GM18508 (cell line): ENCODE measurements at regions not wholly inside any gene's neighbourhood (a gene's known extent, or its start where the extent isn't known, plus 50 kb on each side); places are given as distances from the start of the nearest gene placed in this dataset.
"Not testable (repeated sequence)": the region's sequence is repeated elsewhere in the genome, so short reads cannot be mapped to it uniquely, and the experiment has no call there.

Experiments used
- ATAC-seq: cut with Tn5 transposase; IDR thresholded peaks from one replicate; pipeline ENCODE4 v1.9.1; 2021; ENCODE audit warnings: moderate number of reproducible peaks; ENCODE audit not compliant: insufficient read depth, unreplicated experiment

DNA sequence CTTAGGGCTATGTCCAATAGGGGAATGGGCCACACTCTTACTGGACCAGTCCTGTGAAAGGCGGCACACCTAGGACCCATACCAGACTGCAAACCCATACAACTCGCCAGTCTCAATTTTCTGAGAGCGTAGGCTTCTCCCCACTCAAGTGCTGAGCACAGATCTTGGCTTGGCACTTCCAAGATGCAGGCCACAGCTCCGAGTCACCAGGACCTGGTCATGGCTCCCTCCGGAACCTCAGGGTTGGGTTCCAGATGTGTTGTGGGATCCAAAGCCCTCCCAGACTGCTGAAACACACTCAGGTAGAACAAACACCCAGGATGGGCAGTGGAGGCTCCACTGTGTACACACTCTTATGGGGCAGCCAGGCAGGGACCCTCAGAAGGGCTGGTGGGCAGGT is 103.3 kb downstream of the TMEM144 start:
- no peak for ATAC-seq

DNA sequence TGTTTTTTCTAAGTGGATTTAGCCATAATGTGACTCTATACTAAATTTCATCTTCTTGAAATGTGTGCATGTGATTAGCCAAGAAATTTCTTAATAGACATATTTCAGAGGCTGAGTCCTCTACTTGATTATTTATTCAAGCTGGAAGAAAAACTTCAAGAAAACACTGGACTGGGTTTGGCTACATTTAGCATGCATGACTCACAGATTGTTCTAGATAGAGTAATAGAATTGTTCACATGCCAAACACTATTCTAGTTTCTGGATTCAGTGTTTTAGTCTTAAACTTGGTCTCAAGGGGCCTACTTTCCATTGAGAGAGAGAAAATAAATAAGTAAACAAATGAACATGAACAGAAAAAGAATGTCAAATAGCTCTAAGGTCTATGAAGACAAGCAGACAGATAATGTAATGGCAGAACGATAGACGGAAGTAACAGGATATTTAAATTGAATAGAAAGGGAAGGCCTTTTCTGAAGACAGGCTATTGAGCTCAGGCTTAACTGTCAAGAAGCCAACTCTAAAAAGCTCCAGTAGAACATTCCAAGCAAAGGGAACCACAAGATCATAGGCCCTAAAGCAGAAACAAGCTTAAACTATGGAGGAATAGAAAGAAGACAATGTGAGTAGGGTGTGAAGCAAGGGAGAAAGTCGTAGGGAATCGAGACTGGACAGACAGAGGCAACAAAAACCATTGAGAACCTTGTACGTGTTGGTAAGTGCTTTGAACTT is 104.6 kb downstream of the TMEM144 start:
- ATAC-seq, result no peak

DNA sequence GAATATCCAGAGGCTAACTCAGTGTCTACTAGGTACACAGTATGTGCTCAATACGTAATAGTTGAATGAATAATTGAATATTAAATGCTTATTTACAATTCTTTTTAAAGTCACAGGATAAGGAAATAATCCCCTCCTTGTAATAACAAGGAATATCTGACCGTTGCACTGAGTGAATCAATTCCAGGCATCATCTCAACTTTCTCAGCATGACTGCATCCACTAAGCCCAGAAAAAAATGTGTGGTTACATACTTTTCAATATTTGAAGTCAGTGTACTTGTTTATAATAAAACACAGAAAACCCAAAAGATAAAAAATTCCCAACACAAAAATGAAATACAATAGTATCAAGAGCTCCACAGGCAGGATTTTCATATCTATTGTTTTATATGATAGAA is 105.4 kb downstream of the TMEM144 start:
- ATAC-seq, result no peak

DNA sequence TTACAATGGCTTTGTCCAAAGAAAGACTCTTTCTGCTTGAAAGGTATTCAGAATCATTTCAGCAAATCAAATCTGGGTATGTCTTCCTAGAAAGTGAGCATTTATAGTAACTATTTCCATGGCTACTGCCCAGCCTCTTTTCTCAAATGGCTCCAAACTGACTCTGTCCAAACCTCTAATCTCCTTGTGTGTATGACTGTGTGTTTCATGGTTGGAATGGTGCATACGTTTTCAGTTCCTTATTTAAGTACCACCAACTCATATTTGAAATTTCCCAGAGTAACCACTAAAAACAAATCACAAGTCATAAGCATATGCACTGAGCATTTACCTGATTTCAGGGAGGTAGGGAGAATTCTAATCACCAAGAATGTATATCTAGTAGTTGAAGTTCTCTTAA is 106.0 kb downstream of the TMEM144 start:
- peak; percentile 73 for ATAC-seq

DNA sequence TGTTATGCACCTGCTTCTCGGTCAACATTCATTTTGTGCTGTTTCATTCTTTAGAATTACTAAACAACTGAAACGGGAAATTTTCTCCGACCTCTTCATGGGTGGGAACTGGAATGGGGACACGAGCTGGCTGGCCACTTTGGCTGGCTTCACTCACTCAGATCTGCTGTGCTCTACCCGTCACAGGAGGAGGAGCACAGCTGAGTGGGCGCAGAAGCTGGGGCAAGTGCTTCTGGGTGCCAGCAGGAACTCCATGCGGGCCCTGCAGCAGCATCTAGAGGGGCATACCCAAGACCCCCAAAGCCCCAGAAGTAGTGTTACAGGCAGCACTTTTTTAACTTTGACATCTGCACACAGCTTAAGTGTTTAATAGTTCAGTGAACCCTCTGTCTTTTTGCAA is 109.6 kb downstream of the TMEM144 start:
- no peak for ATAC-seq

DNA sequence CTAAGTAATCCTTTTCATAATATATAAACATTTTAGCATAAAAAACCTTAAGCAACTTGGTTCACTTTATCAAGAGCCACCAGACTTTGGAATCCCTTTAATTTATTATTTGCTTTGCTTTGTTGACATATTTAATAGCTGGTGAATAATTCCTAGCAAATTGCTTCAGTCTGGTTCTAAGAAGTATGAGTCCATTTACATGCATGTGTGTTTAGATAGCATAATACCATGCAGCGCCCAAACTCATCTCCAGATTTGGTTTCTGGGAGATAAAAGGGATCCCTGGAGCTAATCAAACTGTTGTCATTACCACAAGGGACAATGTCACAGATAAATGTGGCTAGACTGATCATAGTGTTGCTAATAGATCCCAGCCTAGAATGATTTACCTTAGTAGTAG is 111.8 kb downstream of the TMEM144 start:
- ATAC-seq, result no peak

DNA sequence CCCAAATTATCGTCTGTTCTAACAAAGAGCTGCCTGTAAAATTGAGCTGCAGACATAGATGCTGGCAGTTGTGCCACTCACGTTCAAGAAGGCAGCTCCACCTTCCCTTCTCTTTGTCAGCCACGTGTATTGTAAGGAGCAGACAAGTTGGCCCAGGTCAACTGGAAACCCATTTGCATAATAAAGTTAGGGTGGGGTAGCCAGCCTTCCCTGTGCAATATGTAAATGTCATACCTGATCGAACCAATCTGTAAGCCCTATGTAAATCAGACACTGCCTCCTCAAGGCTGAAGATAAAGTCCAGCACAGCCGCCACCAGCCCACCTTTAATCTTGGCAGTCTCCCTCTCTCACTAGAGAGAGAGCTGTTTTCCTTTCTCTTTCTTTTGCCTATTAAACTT is 117.2 kb downstream of the TMEM144 start:
- ATAC-seq, result no peak

DNA sequence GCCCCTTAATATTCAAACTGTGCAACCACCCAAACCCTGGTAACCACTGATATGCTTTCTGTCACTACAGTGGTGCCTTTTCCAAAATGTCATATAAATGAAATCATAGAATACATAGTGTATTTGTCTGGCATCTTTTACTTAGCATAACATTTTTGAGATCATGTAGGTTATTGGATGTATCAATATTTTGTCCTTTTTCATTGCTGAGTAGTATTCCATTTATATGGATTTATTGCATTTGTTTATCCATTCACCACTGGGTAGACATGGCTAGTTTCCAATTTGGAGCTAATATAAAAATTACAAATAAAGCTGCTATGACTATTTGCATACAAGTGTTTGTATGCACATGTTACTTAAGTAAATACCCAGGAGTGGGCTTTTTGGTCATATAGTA is 121.6 kb downstream of the TMEM144 start:
- ATAC-seq, result no peak

DNA sequence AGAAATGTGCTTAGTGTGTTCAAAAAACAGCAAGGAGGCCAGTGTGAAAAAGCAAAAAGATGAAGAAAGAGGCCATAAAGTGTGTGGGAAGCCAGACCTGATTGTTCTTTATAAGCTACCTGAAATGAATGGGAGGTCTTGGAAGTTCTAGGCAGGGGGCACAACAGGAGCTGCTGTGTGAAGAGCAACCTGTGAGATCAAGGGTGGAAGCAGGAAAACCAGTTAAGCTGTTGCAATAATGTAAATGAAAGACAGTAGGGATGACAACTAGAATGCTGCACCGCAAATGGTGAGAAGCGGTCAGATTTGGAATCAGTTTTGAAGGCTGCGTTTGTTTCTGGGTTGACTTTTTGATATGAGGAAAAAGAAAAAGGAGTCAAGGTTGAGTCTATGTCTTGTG is 123.5 kb downstream of the TMEM144 start:
- no peak for ATAC-seq

DNA sequence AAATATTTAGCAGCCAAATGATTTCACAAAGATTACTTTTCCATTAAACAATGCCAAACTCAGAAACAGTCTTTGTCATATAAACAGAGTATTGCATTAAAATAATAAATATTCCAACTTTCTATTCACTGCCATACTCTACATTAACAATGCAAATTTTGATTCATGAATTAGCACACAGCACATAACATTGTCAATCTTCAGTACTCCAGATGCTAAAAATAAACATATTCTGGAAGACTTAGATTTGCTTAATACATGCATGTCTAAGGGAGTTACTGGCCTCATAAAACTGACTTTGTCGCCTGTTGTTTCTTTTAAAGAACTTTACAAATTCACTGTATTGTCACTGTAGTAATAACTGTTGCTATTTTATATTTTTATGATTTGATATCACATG is 131.6 kb downstream of the TMEM144 start:
- no peak for ATAC-seq

DNA sequence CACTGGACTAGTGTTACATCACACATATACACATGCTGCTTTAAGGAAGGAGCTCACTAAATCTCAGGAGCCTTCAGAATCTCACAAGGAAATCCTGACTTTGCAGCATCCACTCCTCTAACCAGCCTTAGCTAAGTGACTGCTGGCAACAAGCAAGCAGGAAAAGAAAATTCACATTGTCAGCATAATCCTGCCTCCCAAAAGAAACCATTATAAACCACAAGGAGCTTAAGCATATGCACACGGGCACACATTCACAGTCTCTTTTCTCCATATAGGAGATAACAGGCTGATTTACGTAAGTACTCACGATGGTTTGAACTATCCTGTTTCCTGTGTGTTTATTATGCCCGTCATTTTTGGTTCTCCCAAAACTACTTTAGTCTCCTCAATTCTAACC is 136.3 kb downstream of the TMEM144 start:
- ATAC-seq, result no peak

DNA sequence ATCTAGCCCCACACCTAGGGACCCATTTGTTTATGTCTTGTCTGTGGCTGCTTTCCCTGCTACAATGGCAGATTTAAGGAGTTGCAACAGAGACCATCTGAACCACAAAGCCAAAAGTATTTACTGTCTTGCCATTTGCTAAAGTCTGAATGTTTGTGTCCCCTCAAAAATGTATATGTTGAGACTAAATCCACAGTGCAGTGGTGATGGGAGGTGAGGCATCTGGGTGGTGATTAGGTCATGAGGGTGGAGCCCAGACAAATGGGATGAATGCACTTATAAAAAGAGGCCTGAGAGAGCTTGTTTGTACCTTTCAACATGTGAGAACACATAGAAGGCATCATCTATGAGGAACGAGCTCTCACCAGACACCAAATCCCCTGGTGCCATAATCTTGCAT is 137.3 kb downstream of the TMEM144 start:
- ATAC-seq, result no peak

DNA sequence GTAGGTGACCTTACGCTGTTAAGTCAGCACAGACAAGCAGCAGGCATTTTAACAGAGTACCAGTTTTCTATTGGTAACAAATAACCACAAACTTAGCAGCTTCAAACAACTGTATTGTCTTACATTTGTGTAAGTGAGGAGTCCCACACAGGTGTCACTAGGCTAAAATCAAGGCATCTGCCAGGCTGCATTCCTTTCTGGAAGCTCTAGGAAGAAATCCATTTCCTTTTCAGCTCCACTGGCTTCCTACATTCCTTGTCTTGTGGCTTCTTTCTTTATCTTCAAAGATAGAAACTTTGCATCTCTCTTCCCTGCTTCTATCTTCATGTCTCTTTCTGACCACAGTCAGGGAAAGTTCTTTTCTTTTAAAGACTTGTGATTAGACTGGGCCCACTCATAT is 139.9 kb downstream of the TMEM144 start:
- no peak for ATAC-seq

DNA sequence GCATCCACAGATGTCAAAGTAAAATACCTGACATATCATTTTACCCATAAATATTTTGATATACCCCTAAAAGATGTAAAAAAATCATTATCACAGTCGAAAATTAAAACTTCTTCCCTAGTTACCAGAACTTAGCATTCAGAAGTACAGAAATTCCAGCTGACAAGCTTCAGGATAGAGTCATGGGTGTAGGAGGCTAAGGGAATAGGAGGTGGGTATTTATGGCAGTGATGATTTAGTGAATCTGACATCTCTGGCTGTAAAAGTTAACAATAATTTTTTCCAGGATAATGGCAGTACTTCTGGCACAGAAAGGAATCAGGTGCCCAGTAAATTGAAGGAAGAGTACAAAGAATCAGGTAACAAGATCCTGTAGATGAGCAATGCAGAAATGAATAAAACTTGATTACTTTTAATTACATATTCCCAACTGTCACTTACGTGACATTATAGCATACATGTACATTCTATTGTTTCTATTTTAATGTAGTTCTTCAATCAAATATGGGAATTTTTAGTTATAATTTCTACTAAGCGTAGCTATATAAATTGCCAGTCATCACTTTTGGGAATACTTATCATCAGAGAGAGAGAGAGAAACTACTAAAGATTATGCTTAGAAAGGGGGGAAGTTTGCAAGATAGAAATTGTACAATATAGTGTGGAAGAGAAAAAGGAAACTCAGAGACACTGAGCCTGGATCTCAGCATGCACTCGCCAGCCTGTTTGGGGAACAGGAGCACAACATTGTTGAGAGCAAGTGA is 143.4 kb downstream of the TMEM144 start:
- no peak for ATAC-seq

DNA sequence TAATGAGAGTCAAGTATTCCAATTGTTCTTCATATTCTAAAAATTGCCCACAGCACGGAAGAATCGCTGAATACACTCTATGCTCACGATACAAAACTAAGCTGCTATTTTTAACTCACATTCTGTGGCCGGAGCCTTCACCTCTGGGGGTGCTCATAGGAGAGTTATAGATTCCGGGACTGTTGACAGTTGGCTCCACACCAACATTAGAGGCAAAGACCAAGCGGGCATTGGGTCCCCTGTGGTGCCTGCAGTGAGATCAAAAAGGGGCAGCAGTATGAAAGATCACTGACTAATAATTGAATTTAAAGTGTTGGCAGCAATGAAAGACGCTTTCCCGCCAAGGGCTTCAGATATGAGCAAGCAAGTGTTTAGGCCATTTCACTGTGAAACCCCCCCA is 146.0 kb downstream of the TMEM144 start:
- no peak for ATAC-seq

DNA sequence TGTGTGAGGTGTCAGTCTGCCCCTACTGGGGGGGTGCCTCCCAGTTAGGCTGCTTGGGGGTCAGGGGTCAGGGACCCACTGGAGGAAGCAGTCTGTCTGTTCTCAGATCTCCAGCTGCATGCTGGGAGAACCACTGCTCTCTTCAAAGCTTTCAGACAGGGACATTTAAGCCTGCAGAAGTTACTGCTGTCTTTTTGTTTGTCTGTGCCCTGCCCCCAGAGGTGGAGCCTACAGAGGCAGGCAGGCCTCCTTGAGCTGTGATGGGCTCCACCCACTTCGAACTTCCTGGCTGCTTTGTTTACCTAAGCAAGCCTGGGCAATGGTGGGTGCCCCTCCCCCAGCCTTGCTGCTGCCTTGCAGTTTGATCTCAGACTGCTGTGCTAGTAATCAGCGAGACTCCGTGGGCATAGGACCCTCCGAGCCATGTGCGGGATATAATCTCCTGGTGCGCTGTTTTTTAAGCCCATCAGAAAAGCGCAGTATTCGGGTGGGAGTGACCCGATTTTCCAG is 153.7 kb upstream of the RXFP1 start:
- ATAC-seq, result not testable (repeated sequence)

DNA sequence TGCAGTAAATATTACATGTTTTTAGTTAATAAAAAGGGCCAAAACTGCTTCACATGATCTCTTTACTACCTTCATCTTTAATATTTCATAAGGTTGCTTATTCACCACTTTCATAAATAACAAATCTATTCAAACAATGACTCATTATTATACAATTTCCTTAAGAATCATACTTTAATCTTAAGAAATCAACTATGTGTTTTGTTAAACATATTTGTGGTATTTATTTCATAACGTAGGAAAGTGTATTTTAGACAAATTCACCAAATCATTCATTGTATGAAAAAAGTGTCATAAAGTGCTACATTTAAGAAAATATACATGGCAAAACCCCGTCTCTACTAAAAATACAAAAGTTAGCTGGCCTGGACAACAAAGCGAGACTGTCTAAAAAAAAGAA is 150.5 kb upstream of the RXFP1 start:
- ATAC-seq, result no peak

DNA sequence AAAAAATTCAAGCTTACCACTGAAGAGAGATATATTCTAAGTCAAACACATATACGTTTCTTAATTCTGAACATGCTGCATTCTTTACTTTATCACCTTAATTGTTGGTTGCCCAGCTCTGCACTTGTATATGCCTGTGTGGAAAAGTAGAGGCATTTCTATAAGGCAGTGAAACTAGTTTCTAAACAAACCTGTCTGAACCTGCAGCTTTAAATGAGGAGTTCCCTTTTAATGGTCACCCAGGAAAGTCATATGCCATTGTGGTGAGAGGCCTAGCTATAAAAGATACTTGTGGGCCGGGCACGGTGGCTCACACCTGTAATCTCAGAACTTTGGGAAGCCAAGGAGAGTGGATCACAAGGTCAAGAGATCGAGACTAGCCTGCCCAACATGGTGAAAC is 147.4 kb upstream of the RXFP1 start:
- no peak for ATAC-seq

DNA sequence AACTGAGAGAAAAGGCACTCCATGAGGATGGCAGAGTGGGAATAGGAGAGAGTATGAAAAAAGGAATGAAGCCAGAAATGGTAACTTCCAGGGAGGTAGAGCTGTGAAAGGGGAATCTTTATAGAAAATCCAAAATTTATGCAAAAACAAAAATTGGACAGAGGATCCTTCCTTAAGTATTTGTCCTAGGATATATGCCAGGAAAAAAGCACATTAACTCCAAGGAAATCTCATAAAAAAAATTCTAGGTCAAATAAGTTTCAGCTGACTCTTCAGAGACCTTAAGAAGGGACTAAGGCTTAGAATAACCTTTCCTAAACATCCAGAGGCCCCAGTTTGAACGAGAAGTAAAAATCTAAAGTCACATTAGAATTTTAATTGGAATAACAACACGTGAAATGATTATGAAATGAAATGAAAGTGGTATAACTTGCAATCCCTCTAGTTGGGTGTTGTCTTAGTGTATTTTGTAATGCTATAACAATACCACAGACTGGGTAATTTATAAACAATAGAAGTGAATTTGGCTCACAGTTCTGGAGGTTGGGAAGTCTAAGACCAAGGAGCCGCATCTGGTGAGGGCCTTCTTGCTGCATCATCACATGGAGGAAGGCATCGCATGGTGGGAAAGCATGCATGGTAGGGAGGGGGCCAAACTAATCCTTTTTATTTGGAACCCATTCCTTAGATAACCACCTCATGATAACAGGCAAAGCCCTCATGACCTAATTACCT is 145.4 kb upstream of the RXFP1 start:
- ATAC-seq, result no peak

DNA sequence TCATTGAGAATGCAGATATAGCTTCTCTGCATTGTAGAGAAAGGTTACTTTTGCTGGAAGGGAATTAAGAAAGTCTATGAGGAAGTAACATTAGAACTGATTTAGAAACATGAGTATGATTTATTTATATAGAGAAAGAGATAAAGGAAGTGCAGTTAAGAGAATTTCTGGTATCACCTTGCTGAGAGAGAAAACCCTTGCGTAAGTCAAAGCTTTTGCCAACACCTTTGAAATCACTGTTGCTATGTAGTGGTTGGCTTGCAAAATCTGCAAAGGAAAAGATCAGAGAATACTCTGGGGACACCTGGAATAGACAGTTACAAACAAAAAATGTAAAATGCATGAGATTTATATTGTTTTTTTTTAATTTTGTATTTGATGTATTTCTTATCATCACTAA is 137.3 kb upstream of the RXFP1 start:
- no peak for ATAC-seq

DNA sequence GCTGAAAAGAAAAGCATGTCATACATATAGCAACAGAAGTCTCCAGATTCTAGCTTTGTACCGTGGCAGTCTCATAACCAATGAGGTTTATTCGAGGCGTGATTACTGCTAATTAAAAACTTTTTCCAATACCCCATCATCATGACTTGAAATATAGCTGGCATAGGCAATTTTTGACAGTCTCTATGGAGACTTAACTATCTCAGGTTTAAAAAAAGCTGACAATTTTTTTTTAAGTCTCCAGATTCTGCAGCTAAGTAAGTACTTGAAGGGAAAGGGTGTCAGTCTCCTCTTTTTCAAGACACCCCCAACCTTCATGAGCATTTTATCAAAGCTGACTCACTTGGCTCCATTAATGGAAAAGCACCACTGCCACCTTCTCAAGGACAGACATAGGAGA is 126.3 kb upstream of the RXFP1 start:
- ATAC-seq, result no peak
